ENCODE measurements at regions not wholly inside any gene's neighbourhood (a gene's known extent, or its start where the extent isn't known, plus 50 kb on each side); places are given as distances from the start of the nearest gene placed in this dataset.

DNA sequence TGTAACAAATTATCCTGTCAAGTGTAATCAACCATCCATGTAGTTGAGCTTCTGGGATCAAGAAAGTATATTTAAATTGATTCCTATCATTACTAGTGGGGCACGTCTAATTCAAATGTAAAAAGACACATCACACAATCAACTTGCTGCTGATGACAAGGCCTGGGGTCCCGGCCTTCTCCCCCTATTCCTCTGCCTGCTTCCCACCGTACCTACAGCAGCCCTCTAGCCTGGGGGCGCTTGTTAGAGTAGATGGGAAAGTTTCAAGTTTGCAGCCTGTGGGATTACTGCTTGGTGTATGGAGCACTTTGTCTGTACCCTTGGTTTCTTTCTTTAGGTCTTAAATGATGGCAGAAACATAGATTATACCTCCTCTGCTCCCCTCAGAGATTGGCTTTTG is 333.3 kb upstream of the KYNU start:
- in situ Hi-C loops (cut with MboI; ENCODE audit: low pct_unique_long_range_greater_than_20kb, low sequenced_read_pairs, unreplicated experiment): no loop called here
- TF ChIP-seq CTCF (IDR thresholded peaks at IDR 0.05; ENCODE audit: extremely low read depth, insufficient read depth, missing control alignments): no peak
- no peak for DNase-seq (ENCODE audit: low spot score)

- in situ Hi-C loops (cut with MboI; ENCODE audit: low pct_unique_long_range_greater_than_20kb, low sequenced_read_pairs, unreplicated experiment): no loop called here
- no peak for TF ChIP-seq CTCF (IDR thresholded peaks at IDR 0.05; ENCODE audit: extremely low read depth, insufficient read depth, missing control alignments)
- no peak for DNase-seq (ENCODE audit: low spot score)
These were observed 335.0 kb upstream of the KYNU start for GRCh38 chr2:142542431-142542910.

- in situ Hi-C loops (cut with MboI; ENCODE audit: low pct_unique_long_range_greater_than_20kb, low sequenced_read_pairs, unreplicated experiment): no loop called here
- no peak for TF ChIP-seq CTCF (IDR thresholded peaks at IDR 0.05; ENCODE audit: extremely low read depth, insufficient read depth, missing control alignments)
- DNase-seq (ENCODE audit: low spot score): no peak
These were observed 340.5 kb upstream of the KYNU start for GRCh38 chr2:142536966-142537365.

GRCh38 chr2:142536492-142536891 is 341.0 kb upstream of the KYNU start:
- in situ Hi-C loops (cut with MboI; ENCODE audit: low pct_unique_long_range_greater_than_20kb, low sequenced_read_pairs, unreplicated experiment): no loop called here
- no peak for DNase-seq (ENCODE audit: low spot score)
- no peak for TF ChIP-seq CTCF (IDR thresholded peaks at IDR 0.05; ENCODE audit: extremely low read depth, insufficient read depth, missing control alignments)

GRCh38 chr2:142535311-142535710 is 342.2 kb upstream of the KYNU start:
- in situ Hi-C loops (cut with MboI; ENCODE audit: low pct_unique_long_range_greater_than_20kb, low sequenced_read_pairs, unreplicated experiment): no loop called here
- no peak for TF ChIP-seq CTCF (IDR thresholded peaks at IDR 0.05; ENCODE audit: extremely low read depth, insufficient read depth, missing control alignments)
- no peak for DNase-seq (ENCODE audit: low spot score)

DNA sequence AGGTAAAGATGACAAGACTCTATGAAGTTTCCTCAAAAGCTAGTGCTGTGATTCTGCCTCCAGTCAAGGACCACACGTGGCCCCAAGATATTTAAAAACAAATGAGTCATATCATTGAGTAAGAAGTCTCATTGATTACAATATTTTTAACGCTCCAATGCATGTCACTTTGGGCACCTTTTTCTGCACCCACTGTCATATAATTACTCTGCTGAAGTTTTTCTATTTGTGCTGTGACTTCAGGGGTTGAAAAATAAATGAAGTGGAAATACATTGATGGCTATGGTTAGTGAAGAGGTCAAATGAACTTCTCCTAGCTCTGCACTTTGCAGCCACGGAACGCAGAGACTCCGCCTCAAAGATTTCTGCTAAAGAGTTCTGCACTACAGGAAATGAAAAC is 344.3 kb upstream of the KYNU start:
- DNase-seq (ENCODE audit: low spot score): no peak
- in situ Hi-C loops (cut with MboI; ENCODE audit: low pct_unique_long_range_greater_than_20kb, low sequenced_read_pairs, unreplicated experiment): no loop called here
- TF ChIP-seq CTCF (IDR thresholded peaks at IDR 0.05; ENCODE audit: extremely low read depth, insufficient read depth, missing control alignments): no peak

GRCh38 chr2:142531377-142531776 is 346.1 kb upstream of the KYNU start:
- in situ Hi-C loops (cut with MboI; ENCODE audit: low pct_unique_long_range_greater_than_20kb, low sequenced_read_pairs, unreplicated experiment): no loop called here
- no peak for DNase-seq (ENCODE audit: low spot score)
- no peak for TF ChIP-seq CTCF (IDR thresholded peaks at IDR 0.05; ENCODE audit: extremely low read depth, insufficient read depth, missing control alignments)
